GM21737 (cell line): ENCODE measurements at regions not wholly inside any gene's neighbourhood (a gene's known extent, or its start where the extent isn't known, plus 50 kb on each side); places are given as distances from the start of the nearest gene placed in this dataset.
"Not testable (repeated sequence)": the region's sequence is repeated elsewhere in the genome, so short reads cannot be mapped to it uniquely, and the experiment has no call there.

Source experiments
- ATAC-seq: cut with Tn5 transposase; IDR thresholded peaks from one replicate; pipeline ENCODE4 v1.9.1; 2021; ENCODE audit warnings: mild to moderate bottlenecking, moderate library complexity; ENCODE audit not compliant: unreplicated experiment

DNA sequence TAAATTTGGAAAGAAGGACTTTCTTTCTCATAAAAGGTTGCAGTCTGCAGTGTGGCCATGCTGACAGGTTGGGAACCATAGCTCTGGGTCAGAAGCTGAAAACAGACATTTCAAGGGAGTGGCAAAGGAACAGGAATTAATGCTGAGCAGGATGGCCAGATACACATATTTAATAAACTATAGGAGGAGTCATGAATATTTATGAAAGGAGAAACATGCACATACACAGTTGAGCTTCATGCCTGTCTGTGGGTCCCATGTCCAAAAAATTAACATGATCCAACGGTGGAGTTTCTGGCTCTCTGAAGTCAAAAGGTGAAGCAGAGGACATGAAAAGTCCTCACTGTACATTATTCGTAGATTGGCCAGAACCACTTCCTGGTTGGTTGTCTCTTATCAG lies 2556.0 kb downstream of the PCDH9 start:
- no peak for ATAC-seq

DNA sequence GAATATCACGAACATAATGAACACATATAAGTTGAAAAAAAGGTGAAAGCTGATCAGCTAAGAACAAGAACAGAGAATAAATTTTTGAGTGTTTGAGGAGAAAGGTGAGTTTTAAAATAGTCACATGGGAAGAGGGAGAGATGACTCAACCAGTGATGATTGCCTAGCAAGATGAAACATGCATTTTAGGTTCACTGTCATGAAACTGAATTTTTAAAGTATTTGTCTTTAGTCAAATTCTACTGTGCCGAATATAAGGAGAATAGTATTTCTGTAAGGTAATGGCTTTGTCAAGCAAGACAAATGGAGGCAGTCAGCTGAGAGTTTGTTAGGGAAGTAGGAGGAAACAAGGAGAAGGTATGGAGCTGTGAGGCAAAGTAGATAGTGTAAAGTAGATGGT lies 2557.4 kb downstream of the PCDH9 start:
- ATAC-seq: no peak

DNA sequence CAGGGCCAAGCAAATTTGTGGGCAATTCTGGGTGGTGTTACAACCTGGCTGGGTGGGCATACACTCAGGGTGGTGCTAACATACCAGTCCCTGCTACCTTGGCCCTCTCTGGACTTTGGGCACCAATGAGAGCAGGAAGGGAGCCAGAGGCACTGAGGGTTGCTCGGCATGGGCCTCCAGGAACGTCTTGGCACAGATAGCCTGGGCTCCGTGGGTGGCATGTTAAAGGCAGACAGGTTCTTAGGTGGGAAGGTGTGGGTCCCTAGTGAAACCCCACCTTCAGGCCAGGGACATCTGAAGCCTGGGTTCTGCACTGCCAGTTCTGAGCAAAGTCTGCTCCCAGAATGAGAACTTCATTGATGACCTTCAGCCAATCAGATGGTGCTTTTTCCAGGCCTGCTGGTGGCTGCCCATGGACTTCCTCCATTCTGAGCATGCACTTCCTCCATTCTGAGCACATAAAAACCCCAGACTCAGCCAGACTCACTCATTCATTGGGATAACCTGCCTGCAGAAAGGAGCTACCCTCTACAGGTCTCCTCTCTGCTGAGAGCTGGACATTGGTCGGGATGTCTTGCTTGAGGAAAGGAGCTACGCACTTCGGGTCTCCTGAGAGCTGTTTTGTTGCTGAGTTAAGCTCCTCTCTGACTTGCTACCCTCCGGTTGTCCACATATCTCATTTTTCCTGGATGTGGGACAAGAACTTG lies 2567.1 kb downstream of the PCDH9 start:
- no peak for ATAC-seq

DNA sequence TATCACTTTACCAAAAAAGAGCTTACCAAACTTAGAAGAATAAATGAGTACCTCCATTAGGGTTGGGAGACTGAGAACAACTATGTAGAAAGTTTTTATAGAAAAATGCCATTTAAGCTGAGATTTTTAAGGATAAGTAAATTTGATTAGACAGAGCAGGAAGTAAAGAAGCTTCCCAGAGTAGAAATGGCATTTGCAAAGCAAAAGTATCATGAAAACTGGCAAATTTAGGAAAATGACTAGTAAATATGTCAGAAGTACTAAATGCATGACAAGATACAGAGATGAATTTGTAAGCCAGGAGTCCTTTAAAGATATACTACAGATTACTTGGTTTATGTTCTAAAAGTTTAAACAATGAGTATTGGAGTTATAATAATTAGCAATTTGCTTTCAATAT lies 2581.8 kb downstream of the PCDH9 start:
- no peak for ATAC-seq

DNA sequence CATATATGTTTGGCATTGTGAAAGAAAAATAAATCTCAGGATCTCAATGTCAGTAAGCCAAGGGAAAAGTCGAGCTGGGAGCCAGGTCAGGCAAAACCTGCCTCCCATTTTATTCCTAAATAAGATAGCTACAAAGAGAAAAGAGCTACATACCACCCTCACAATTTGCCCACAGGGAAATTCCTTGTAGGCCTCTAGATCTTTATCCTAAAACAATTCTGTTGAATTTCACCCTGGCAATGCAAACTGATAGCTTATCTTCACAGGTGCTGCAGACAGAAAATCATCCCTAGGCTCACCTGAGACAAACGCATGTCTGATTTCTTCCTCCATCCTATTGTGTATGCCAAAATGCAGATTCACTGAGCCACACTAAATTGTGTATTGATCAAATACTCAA lies 2587.1 kb downstream of the PCDH9 start:
- no peak for ATAC-seq

DNA sequence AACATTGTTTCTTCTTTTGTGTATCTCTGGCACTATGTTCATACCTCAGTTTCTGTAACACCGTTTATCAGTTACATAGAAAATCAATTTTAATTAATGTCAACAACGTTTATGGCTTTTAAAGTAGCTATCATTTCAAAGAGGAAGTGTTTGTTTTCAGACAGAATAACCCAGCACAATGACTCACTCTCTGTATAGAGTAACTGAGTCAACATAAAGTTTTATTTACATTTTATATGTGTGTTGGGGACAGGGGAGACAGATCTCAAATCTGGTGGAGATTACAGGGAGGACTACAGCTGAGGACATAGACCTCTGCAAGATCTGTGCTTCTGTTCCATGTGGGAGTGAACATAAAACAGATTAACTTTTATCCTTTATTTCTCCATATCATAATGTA lies 2590.1 kb downstream of the PCDH9 start:
- no peak for ATAC-seq

DNA sequence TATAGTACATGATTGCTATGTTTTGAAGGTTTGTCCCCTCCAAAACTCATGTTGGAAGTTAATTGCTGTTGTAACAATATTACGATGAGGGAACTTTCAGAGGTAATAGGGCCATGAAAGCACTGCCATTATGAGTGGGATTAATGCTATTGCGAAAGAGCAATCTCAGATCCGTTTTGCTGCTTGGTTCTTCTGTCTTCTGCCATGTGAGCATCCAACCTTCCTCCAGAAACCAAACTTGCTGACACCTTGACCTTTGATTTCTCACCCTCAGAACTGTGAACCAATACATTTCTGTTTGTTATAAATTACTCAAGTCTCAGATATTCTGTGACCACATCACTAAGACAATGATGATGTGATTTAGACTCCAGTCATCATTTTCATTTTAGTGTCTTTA lies 2590.9 kb downstream of the PCDH9 start:
- no peak for ATAC-seq

DNA sequence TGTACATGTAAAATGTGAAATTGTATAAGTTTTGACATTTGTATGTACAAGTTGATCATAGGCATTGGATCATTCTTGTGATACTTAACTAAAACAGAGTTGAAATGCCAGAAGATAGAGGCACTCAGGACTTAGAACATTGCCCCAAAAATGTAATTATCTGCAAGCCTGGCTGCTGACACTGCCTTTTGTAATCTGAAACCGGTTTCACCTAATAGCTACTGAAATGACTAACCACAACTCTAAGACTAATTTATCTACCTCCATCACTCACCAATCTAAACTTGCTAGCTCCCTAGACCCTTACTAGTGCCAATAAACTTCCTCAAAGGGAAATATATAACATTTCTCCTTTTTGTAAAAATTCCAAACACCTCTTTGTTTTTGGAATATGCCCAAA lies 2596.2 kb downstream of the PCDH9 start:
- ATAC-seq: no peak

DNA sequence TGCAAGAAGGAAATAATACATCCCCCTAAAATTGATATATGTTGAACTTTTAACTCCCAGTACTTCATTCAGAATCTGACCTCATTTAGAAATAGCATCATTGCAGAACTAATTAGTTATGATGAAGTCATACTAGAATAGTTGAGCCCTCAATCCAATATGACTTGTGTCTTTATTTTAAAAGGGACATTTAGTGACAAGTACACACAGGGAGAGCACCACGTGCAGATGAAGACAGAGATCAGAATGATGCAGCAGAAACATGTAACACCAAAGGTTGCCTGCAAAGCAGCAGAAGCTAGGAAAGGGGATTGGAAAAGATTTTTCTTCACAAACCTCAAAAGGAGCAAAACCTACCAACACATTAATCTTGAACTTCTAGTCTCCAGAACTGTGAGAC lies 2602.5 kb downstream of the PCDH9 start:
- ATAC-seq: no peak

DNA sequence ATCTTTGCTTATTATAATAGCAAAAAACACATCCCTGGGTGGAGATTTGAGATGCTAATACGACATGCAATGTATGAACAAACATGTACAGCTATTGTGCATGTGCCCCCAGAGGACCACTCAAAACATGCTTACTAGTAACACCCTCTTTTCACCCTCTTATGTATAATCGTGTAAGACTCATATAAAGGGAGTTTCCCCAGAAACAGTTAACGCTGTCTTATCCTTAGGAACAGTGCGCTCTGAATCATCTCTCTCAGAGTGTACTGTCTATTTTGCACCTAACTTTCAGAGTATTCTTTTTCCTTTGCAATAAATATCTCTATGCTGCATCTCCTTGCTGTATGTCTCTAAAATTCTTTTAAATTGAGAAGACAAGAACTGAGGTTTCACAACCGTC lies 2604.0 kb downstream of the PCDH9 start:
- ATAC-seq: no peak

DNA sequence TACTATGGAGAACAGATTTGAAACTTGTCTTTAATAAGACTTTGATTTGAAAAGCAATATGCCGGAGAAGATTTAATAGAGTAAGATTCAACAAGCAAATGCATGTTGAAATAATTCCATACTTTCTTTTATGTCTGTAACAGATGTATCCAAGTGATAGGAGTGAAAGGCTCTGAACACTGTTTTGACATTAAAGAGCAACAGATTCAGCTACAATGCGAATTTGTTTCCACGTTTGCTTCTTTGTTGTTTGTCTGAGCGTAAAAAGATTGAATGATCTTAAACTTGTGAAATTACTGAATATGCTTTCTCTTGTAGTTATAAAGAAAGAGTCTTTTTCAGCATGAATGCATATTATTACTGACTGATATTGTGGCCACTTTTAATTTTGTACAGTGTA lies 2612.9 kb downstream of the PCDH9 start:
- ATAC-seq: no peak

DNA sequence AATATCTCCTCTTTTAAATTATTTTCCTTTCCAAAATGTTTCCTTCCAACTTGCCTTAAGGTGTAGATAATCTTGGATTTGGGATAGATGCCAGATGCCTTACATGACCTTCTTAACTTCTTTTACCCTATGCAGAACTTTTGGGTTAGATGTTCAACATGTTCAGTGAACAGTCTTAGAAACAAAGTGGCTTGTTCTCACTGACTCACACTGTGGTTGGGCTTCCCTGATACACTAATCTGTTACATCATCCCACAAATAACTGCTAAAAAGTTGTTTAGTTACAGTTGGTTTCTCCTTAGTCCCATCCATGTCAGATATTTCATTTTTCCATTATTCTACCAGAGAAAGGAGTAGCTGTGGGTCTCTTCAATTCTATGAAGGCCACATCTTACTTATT lies 2638.2 kb downstream of the PCDH9 start:
- no peak for ATAC-seq

DNA sequence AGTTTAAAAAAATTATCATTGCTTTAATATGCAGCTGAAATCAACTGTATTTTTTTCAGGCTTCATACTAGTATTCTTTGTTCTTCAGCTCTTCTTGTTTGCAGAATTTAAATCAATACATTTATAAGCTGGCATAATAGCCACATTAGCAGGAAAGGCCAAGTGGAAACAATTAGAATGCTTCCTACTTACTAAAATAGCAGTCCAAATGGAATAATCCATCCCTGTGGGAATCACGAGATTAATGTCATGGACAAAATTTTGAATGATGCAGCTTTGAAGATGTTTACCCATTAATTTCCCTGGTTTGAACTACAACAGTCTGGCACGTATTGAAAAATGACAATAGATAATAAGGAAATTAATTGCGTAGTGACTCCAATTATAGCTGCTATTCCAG lies 2650.8 kb downstream of the PCDH9 start:
- no peak for ATAC-seq

DNA sequence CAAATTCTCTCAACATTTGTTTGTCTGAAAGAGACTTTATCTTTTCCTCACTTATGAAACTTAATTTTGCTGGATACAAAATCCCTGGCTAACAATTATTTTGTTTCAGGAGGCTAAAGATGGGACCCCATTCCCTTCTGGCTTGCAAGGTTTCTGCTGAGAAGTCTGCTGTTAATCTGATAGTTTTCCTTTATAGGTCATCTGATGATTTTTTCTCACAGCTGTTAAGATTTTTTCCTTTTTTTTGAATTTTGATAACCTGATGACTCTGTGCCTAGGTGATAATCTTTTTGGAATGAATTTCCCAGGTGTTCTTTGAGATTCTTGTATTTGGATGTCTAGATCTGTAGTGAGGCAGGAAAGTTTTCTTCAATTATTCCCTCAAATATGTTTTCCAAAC lies 2661.4 kb downstream of the PCDH9 start:
- no peak for ATAC-seq

DNA sequence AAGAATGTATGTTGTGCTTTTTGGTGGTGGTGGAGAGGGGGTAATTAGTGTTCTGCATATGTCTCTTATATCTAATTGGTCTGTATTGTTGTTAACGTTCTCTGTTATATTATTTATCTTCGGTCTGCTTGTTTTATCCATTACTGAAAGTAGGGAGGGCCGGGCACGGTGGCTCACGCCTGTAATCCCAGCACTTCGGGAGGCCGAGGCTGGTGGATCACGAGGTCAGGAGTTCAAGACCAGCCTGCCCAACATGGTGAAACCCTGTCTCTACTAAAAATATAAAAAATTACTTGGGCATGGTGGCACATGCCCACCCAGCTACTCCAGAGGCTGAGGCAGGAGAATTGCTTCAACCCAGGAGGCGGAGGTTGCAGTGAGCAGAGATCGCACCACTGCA lies 2672.1 kb downstream of the PCDH9 start:
- ATAC-seq: not testable (repeated sequence)

DNA sequence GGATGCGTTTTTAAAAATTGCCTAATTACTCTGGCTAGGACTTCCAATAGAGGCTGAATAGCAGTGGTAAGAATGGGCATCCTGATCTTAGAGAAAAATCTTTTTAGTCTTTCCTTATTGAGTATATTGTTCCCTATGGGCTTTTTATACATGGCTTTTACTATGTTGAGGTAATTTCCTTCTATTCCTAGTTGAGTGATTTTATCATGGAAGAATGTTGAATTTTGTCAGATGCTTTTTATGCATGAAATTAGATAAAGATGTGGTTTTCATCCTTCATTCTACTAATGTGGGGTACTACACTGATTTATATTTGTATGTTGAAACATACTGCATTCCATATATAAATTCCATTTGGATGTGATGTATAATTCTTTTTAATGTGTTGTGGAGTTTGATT lies 2673.8 kb downstream of the PCDH9 start:
- ATAC-seq: no peak

DNA sequence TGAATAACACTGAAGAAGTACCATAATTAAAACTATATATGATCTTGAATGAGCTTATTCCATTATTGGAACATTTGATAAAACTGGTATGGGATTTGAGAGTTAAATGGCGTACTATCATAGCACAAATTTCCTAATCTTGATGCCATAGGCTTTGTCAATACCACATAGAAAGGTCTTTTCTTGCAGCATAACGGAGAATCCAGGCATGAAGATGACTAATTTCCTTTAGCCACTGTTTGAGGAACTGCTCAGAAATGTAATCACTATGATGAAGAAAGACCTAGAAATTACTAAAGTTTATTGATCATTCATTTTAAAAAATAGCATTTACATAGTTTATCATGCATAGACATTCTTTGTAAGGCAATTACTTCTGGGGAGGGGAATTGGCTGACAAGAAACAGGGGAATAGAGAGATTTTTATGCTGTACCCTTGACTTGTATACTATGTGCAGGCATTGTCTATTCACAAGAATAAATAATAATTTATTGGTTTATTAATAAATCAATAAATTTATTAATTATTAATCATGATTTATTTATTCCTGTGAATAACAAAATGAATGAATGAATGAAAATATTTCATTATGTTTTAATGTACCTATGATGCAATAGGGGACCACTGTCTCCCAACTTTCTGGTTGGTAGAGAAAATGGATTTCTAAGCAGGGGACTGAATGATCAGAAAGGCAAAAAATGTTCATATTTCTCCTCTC lies 2676.6 kb downstream of the PCDH9 start:
- ATAC-seq: no peak

DNA sequence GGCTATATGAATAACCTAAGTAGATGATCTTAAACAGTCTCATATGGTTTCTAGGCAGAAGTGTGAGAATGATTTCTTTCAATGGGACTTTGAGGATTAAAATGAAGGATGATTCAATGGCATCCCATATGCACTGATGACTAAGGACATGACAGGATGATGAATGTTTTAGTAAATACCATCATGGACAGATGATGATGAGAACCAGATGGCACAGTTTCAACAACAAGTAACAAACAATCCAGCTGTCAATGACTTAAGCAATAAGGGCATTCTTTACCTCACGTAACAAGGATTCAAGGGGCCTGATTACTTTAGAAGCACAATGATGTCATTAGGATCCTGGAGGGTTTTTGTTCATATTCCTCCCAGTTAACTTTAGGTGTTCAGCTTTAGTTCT lies 2678.4 kb downstream of the PCDH9 start:
- no peak for ATAC-seq

DNA sequence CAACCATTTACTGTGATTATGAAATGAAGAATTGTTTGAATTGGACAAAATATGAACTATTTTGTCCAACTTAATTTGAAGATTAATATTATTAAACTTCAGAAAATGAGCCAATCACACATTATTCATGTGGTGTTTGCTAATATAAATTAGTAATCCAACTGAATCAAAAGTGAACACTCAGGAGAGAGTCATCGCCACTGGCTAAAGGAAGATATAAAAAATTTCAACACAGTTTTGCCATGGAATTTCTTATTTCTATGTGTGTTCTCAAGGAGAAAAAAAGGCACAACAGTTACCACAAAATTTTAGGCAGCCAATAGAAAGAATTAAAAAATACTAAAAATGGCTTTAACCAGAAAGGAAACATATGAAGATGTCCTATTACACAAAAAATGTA lies 2683.8 kb downstream of the PCDH9 start:
- ATAC-seq: no peak

DNA sequence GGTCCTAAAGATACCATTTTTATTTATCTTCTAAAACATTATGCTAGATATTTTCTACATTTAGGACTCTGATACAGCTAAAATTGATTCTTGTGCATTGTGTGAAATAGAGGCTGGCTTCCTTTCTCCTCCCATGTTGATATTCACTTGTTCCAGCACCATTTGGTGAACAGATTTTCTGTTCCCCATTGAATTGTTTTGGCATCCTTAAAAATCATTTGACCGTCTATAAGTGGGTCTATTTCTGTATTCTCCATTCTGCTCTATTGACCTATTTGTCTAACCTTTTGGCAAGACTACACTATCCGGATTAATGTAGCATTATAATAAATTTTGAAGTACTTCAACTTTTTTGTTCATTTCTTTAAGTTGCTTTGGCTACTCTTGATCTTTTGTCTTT lies 2689.2 kb downstream of the PCDH9 start:
- no peak for ATAC-seq

DNA sequence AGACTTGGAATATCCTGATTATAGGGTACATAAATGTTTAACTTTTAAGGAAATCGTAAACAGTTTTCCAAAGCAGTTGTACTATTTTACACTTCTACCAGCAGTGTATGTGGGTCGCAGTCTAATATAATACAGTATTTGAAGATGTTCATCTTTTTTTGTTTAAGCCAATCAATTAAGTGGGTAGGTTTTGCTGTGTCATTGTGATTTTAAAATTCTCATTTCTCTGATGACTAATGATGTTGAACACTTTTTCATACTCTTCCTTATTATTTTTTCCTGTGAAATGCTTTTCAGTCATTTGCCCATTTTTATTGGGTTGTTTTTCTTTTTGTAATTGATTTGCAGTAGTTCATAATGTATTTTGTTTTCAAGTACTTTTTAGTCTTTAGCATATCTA lies 2689.7 kb downstream of the PCDH9 start:
- no peak for ATAC-seq

DNA sequence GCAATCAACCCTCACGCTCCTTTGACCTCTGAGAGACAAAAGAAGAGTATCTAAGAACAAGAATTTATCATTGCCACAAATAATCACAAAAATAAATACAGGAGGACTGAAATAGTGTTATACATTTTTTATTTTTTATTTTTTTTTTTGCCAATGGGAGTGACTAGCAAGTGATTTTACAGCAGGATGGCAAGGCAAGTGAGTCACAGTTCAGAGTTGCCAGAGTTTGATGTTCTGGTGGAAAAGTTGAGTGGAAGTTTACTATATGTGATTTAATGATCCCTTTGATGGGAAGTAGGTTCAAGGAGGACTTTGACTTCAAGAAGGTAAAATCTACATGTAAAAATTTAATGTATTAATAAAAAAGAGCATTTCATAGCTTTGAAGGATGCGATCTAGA lies 2691.4 kb downstream of the PCDH9 start:
- no peak for ATAC-seq

DNA sequence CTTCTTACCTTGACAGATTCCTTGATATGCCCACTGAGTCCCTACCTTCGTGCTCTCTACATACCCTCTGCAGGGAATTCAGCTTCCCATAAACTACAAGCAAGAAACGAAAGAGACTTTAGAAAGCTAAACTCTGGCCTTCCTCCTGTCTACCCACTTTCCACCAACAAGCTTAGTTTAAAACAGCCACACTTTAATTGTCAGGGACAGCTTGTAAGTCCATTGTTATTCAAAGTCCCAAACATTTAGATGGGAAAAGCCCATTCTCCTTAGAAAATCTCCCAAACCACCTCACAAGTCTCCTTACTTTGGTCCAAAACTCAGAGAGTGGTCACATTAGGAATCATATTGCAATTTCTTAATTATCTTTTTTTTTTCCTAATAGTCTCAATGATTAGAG lies 2695.8 kb downstream of the PCDH9 start:
- no peak for ATAC-seq
